HG03521 (cell line): ENCODE measurements at regions not wholly inside any gene's neighbourhood (a gene's known extent, or its start where the extent isn't known, plus 50 kb on each side); places are given as distances from the start of the nearest gene placed in this dataset.

Experiments
- ATAC-seq: cut with Tn5 transposase; IDR thresholded peaks from one replicate; pipeline ENCODE4 v1.9.1; 2021; ENCODE audit warnings: mild to moderate bottlenecking, moderate library complexity; ENCODE audit not compliant: unreplicated experiment

- ATAC-seq: no peak
These were observed 649.5 kb upstream of the MKI67 start for GRCh38 chr10:128775743-128776142.

- ATAC-seq: no peak
These were observed 650.5 kb upstream of the MKI67 start for GRCh38 chr10:128776673-128777252.

GRCh38 chr10:128777342-128777741 is 651.1 kb upstream of the MKI67 start:
- no peak for ATAC-seq

GRCh38 chr10:128779416-128779815 is 653.2 kb upstream of the MKI67 start:
- ATAC-seq: no peak

GRCh38 chr10:128780156-128780761 is 654.0 kb upstream of the MKI67 start:
- ATAC-seq: no peak

GRCh38 chr10:128781637-128782036 is 655.4 kb upstream of the MKI67 start:
- no peak for ATAC-seq

GRCh38 chr10:128784444-128784843 is 658.2 kb upstream of the MKI67 start:
- ATAC-seq: no peak

- no peak for ATAC-seq
These were observed 666.4 kb upstream of the MKI67 start for GRCh38 chr10:128792426-128793140.

GRCh38 chr10:128793726-128794655 is 667.8 kb upstream of the MKI67 start:
- no peak for ATAC-seq

- no peak for ATAC-seq
These were observed 670.2 kb upstream of the MKI67 start for GRCh38 chr10:128796396-128796912.

GRCh38 chr10:128802062-128802461 is 665.0 kb upstream of the MGMT start:
- ATAC-seq: no peak

- ATAC-seq: no peak
These were observed 663.3 kb upstream of the MGMT start for GRCh38 chr10:128803790-128804189.

GRCh38 chr10:128804411-128804810 is 662.6 kb upstream of the MGMT start:
- no peak for ATAC-seq

- ATAC-seq: no peak
These were observed 658.1 kb upstream of the MGMT start for GRCh38 chr10:128808921-128809440.

GRCh38 chr10:128811511-128811910 is 655.5 kb upstream of the MGMT start:
- no peak for ATAC-seq

- ATAC-seq: no peak
These were observed 655.0 kb upstream of the MGMT start for GRCh38 chr10:128812000-128812399.

- no peak for ATAC-seq
These were observed 653.5 kb upstream of the MGMT start for GRCh38 chr10:128813574-128813973.

- no peak for ATAC-seq
These were observed 653.0 kb upstream of the MGMT start for GRCh38 chr10:128814024-128814423.

- ATAC-seq: no peak
These were observed 652.3 kb upstream of the MGMT start for GRCh38 chr10:128814782-128815181.

GRCh38 chr10:128816726-128817125 is 650.3 kb upstream of the MGMT start:
- no peak for ATAC-seq

GRCh38 chr10:128817636-128818035 is 649.4 kb upstream of the MGMT start:
- no peak for ATAC-seq
